ENCODE measurements at regions not wholly inside any gene's neighbourhood (a gene's known extent, or its start where the extent isn't known, plus 50 kb on each side); places are given as distances from the start of the nearest gene placed in this dataset.
"Not testable (repeated sequence)": the region's sequence is repeated elsewhere in the genome, so short reads cannot be mapped to it uniquely, and the experiment has no call there.

DNA sequence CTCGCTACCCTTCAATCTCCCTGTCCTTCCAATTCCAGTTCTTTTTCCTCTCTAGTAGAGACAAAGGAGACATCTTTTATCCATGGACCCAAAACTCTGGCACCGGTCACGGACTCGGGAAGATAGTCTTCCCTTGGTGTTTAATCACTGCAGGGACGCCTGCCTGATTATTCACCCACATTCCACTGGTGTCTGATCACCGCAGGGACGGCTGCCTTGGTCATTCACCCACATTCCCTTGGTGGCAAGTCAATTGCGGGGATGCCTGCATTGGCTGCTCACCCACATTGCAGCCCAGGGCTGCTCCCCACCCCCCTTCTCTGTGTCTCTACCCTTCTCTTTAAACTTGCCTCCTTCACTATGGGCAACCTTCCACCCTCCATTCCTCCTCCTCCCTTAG, 90.2 kb upstream of the RBM19 start:
- not testable (repeated sequence) for TF ChIP-seq POLR2A (IDR thresholded peaks at IDR 0.05; ENCODE audit: low read depth, low read length); EZH2 (IDR thresholded peaks at IDR 0.05; ENCODE audit: borderline replicate concordance, low read depth, low read length, severe bottlenecking); JUN (IDR thresholded peaks at IDR 0.05; ENCODE audit: borderline replicate concordance, insufficient read depth, insufficient read length, low read depth)
- TF ChIP-seq, protein P1, sequence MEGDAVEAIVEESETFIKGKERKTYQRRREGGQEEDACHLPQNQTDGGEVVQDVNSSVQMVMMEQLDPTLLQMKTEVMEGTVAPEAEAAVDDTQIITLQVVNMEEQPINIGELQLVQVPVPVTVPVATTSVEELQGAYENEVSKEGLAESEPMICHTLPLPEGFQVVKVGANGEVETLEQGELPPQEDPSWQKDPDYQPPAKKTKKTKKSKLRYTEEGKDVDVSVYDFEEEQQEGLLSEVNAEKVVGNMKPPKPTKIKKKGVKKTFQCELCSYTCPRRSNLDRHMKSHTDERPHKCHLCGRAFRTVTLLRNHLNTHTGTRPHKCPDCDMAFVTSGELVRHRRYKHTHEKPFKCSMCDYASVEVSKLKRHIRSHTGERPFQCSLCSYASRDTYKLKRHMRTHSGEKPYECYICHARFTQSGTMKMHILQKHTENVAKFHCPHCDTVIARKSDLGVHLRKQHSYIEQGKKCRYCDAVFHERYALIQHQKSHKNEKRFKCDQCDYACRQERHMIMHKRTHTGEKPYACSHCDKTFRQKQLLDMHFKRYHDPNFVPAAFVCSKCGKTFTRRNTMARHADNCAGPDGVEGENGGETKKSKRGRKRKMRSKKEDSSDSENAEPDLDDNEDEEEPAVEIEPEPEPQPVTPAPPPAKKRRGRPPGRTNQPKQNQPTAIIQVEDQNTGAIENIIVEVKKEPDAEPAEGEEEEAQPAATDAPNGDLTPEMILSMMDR (IDR thresholded peaks at IDR 0.05; ENCODE audit: extremely low read depth in 1 of 2, insufficient read depth in 1 of 2, low read depth in 1 of 2, low read length in 2 of 2): not testable (repeated sequence)
- TF ChIP-seq, protein P2, sequence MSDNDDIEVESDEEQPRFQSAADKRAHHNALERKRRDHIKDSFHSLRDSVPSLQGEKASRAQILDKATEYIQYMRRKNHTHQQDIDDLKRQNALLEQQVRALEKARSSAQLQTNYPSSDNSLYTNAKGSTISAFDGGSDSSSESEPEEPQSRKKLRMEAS (IDR thresholded peaks at IDR 0.05; ENCODE audit: insufficient read depth, insufficient read length): not testable (repeated sequence)

Data from endothelial cell of umbilical vein (primary cell).